ENCODE measurements at regions not wholly inside any gene's neighbourhood (a gene's known extent, or its start where the extent isn't known, plus 50 kb on each side); places are given as distances from the start of the nearest gene placed in this dataset.

DNA sequence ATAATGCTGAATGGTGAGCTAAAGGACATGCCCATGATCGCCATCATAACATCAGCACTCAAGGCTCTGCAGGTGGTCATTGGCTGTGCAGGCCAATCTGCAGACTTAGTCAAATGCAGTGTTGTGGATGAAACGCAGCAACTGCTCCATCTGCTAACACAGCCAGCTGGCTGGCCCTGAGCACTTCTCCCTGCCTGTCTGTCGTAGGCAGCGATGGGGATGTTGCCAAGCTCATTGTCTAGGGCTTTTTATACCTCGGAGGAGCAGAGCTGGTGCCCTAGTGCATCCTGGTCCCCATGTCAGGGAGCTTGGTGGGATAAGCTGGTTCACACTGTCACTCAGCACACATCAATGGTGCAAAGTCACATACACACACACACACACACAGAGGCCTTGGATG, 189.4 kb downstream of the TENT4A start:
- in situ Hi-C loops (cut with MboI; ENCODE audit: low sequenced_read_pairs) (no loop called here), intact Hi-C loops (cut with micrococcal nuclease) (no loop called here), dilution Hi-C loops (cut with HindIII; ENCODE audit: low sequenced_read_pairs, unreplicated experiment) (no loop called here)
- Histone ChIP-seq H3K9ac (ENCODE audit: low read depth, low read length) (no peak overlapping the region), H4K20me1 (ENCODE audit: insufficient read depth, low read length) (no peaks in the 10 kb centered on the region), H4K8ac (ENCODE audit: low read depth in 2 of 2, low read length in 2 of 2) (no peak overlapping the region), H3K27ac (ENCODE audit: insufficient read depth, low read length) (no peak overlapping the region), H2BK5ac (ENCODE audit: low read depth, low read length, poor library complexity, severe bottlenecking) (no peak overlapping the region), H3K4me2 (ENCODE audit: low read depth, low read length) (no peak overlapping the region), H3K4ac (ENCODE audit: low read depth, low read length) (no peak overlapping the region), H3K56ac (ENCODE audit: extremely low read depth, insufficient read depth, low read length) (no peak overlapping the region), H3K27me3 (ENCODE audit: control insufficient read depth, insufficient read depth, low read length) (no peaks in the 10 kb centered on the region), H3K18ac (ENCODE audit: low read depth, low read length) (no peak overlapping the region), H3K23ac (ENCODE audit: low read depth, low read length) (no peak overlapping the region), H3K9me3 (ENCODE audit: control insufficient read depth, insufficient read depth, low read length) (peaks cover 36% of the 10 kb centered on the region), H3K4me1 (ENCODE audit: control insufficient read depth, insufficient read depth, low read length) (no peaks in the 10 kb centered on the region), H2AFZ (replicated peaks; ENCODE audit: low read length, poor library complexity) (no peak overlapping the region), H4K91ac (ENCODE audit: insufficient read depth, low read depth, low read length) (no peak overlapping the region), H2BK15ac (ENCODE audit: low read depth, low read length) (no peak overlapping the region), H2BK120ac (ENCODE audit: low read depth, low read length) (no peak overlapping the region), H3K79me1 (ENCODE audit: low read depth in 1 of 2, low read length in 2 of 2) (no peaks in the 10 kb centered on the region), H3K14ac (replicated peaks; ENCODE audit: low read depth, low read length) (no peak overlapping the region), H3K4me3 (ENCODE audit: insufficient read depth, low read depth, low read length) (no peak overlapping the region), H2AK9ac (replicated peaks; ENCODE audit: low read depth, low read length, poor library complexity) (no peak overlapping the region), H4K5ac (ENCODE audit: low read depth, low read length) (no peak overlapping the region), H2BK20ac (ENCODE audit: low read depth, low read length) (no peak overlapping the region), H3K36me3 (ENCODE audit: control insufficient read depth, insufficient read depth, low read length) (no peaks in the 10 kb centered on the region), H3K9me1 (ENCODE audit: insufficient read depth, low read length) (no peaks in the 10 kb centered on the region), H2AK5ac (ENCODE audit: low read depth, low read length) (no peak overlapping the region)
- CTCF ChIA-PET = no interaction called here
- WGBS, 2 experiments (ENCODE audit: extremely low coverage in 2 of 2, insufficient read length in 1 of 2) = 24% methylated on average over 2 of the region's 5 CpGs; no CpG with 5 or more reads in 1 of the 2 experiments
- DNase-seq (no peak), ATAC-seq (ENCODE audit: low read depth) (no peak)
- TF ChIP-seq CEBPB (IDR thresholded peaks at IDR 0.05; ENCODE audit: low read depth, low read length) (no peak), MXI1 (IDR thresholded peaks at IDR 0.05; ENCODE audit: borderline replicate concordance, low read depth, low read length) (no peak), POLR2A (IDR thresholded peaks at IDR 0.05; ENCODE audit: low read depth, low read length) (no peak), RCOR1 (IDR thresholded peaks at IDR 0.05; ENCODE audit: insufficient replicate concordance, low read length) (no peak), MAZ (IDR thresholded peaks at IDR 0.05; ENCODE audit: borderline replicate concordance, low read depth, low read length) (no peak), CHD1 (IDR thresholded peaks at IDR 0.05; ENCODE audit: low read depth, low read length) (no peak), RFX5 (IDR thresholded peaks at IDR 0.05; ENCODE audit: low read depth, low read length) (no peak), BHLHE40 (IDR thresholded peaks at IDR 0.05; ENCODE audit: low read depth, low read length) (no peak), FOS (IDR thresholded peaks at IDR 0.05; ENCODE audit: low read depth, low read length) (no peak), RAD21 (IDR thresholded peaks at IDR 0.05; ENCODE audit: low read length) (no peak), NFE2L2 (IDR thresholded peaks at IDR 0.05; ENCODE audit: low read depth, low read length) (no peak), MAFK (IDR thresholded peaks at IDR 0.05; ENCODE audit: low read depth, low read length) (no peak), ELK1 (IDR thresholded peaks at IDR 0.05; ENCODE audit: borderline replicate concordance, low read depth, low read length) (no peak), SMC3 (IDR thresholded peaks at IDR 0.05; ENCODE audit: low read depth, low read length) (no peak)
- TF ChIP-seq, protein P1, sequence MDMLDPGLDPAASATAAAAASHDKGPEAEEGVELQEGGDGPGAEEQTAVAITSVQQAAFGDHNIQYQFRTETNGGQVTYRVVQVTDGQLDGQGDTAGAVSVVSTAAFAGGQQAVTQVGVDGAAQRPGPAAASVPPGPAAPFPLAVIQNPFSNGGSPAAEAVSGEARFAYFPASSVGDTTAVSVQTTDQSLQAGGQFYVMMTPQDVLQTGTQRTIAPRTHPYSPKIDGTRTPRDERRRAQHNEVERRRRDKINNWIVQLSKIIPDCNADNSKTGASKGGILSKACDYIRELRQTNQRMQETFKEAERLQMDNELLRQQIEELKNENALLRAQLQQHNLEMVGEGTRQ (IDR thresholded peaks at IDR 0.05; ENCODE audit: low read depth, low read length) = no peak
- TF ChIP-seq, protein P2, sequence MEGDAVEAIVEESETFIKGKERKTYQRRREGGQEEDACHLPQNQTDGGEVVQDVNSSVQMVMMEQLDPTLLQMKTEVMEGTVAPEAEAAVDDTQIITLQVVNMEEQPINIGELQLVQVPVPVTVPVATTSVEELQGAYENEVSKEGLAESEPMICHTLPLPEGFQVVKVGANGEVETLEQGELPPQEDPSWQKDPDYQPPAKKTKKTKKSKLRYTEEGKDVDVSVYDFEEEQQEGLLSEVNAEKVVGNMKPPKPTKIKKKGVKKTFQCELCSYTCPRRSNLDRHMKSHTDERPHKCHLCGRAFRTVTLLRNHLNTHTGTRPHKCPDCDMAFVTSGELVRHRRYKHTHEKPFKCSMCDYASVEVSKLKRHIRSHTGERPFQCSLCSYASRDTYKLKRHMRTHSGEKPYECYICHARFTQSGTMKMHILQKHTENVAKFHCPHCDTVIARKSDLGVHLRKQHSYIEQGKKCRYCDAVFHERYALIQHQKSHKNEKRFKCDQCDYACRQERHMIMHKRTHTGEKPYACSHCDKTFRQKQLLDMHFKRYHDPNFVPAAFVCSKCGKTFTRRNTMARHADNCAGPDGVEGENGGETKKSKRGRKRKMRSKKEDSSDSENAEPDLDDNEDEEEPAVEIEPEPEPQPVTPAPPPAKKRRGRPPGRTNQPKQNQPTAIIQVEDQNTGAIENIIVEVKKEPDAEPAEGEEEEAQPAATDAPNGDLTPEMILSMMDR (conservative IDR thresholded peaks at IDR 0.05; ENCODE audit: low read depth, low read length) = no peak
- POLR2A ChIA-PET (ENCODE audit: unreplicated experiment) = no interaction called here
- no TSS peak for BruUV-seq (replicated peaks)

Data from IMR-90 (cell line).